HepG2 (cell line): ENCODE measurements at regions not wholly inside any gene's neighbourhood (a gene's known extent, or its start where the extent isn't known, plus 50 kb on each side); places are given as distances from the start of the nearest gene placed in this dataset.

ENCODE experiments used
- AHR ChIP-seq: IDR thresholded peaks from 2 replicates; pipeline ENCODE4 v1.6.1; 2018; ENCODE audit warnings: missing genetic modification reagents, missing compliant biosample characterization
- CBFB ChIP-seq: sonication (generic); formaldehyde crosslinking; IDR thresholded peaks from 2 replicates; pipeline ENCODE4 v1.4.0; 2020; ENCODE audit warnings: missing genetic modification reagents
- HBP1 ChIP-seq: IDR thresholded peaks from 2 replicates; pipeline ENCODE4 v1.6.1; 2016; ENCODE audit warnings: low read depth, control low read depth
- HNRNPK ChIP-seq: fragments of 200-400 bp; formaldehyde crosslinking; IDR thresholded peaks from 2 replicates; pipeline ENCODE4 v1.6.1; 2018; ENCODE audit warnings: low read length, low read depth, moderate library complexity, mild to moderate bottlenecking; ENCODE audit not compliant: poor library complexity, severe bottlenecking
- HOXD1 ChIP-seq: sonication (generic); formaldehyde crosslinking; IDR thresholded peaks from 2 replicates; pipeline ENCODE4 v1.5.0; 2020; ENCODE audit warnings: missing genetic modification reagents
- MAF1 ChIP-seq: sonication (generic); formaldehyde crosslinking; IDR thresholded peaks from 2 replicates; pipeline ENCODE4 v1.5.0; 2020; ENCODE audit warnings: missing genetic modification reagents, borderline replicate concordance
- PBX2 ChIP-seq: IDR thresholded peaks from 2 replicates; pipeline ENCODE4 v1.6.1; 2016; ENCODE audit warnings: control low read depth
- TBP ChIP-seq: sonication (generic); formaldehyde crosslinking; IDR thresholded peaks from 2 replicates; pipeline ENCODE4 v1.5.0; 2020; ENCODE audit warnings: missing genetic modification reagents
- ZBTB4 ChIP-seq: sonication (generic); formaldehyde crosslinking; IDR thresholded peaks from 2 replicates; pipeline ENCODE4 v1.4.0; 2020; ENCODE audit warnings: missing genetic modification reagents, mild to moderate bottlenecking, borderline replicate concordance
- ZNF142 ChIP-seq: sonication (generic); formaldehyde crosslinking; IDR thresholded peaks from 2 replicates; pipeline ENCODE4 v1.4.0; 2020; ENCODE audit warnings: missing genetic modification reagents

GRCh38 chr7:21354284-21354683 is 73.6 kb upstream of the SP4 start (continued):
- TF ChIP-seq PBX2 (CRISPR knock-in tag) (no peak), ZBTB4 (no peak), HOXD1 (CRISPR knock-in tag) (no peak), AHR (CRISPR knock-in tag) (no peak), HBP1 (no peak), CBFB (no peak), HNRNPK (no peak), ZNF142 (CRISPR knock-in tag) (no peak), MAF1 (CRISPR knock-in tag) (no peak), TBP (no peak)
